BJ (cell line): ENCODE measurements at regions not wholly inside any gene's neighbourhood (a gene's known extent, or its start where the extent isn't known, plus 50 kb on each side); places are given as distances from the start of the nearest gene placed in this dataset.
A peak's percentile ranks its signal among the peaks of the same experiment; 100 is the strongest.

Source experiments
- CTCF ChIA-PET: fragments of 350-600 bp; formaldehyde crosslinking; extraction: SDS; loops from one replicate; lab custom pipeline; 2021; ENCODE audit warnings: antibody characterized with exemption, inconsistent platforms; lab: Yijun Ruan, JAX
- POLR2A ChIA-PET: fragments of 300-600 bp; sonication (Branson Sonifier 250); formaldehyde crosslinking; extraction: SDS; loops from one replicate; lab custom pipeline; 2021; ENCODE audit warnings: antibody characterized with exemption; lab: Charles Lee
- DNase-seq: peaks from one replicate; pipeline ENCODE4 v3.0.0-alpha.2; 2011; ENCODE audit warnings: low read depth
- H3K27me3 ChIP-seq: 2 replicates; pipeline ENCODE4 v1.6.0; 2011; ENCODE audit warnings: low read length; ENCODE audit not compliant: control insufficient read depth, insufficient read depth
- H3K36me3 ChIP-seq: 2 replicates; pipeline ENCODE4 v1.5.1; 2011; ENCODE audit warnings: low read length; ENCODE audit not compliant: control insufficient read depth, insufficient read depth
- H3K4me3 ChIP-seq: 2 replicates; pipeline ENCODE4 v1.5.1; 2011; ENCODE audit warnings: low read depth, mild to moderate bottlenecking, control low read depth, low read length
- CTCF ChIP-seq: IDR thresholded peaks from 2 replicates; pipeline ENCODE4 v1.5.1; 2011; ENCODE audit warnings: low read depth, mild to moderate bottlenecking, control low read depth, inconsistent platforms, low read length, moderate library complexity; ENCODE audit not compliant: insufficient read depth

- no peak overlapping the region for H3K4me3 ChIP-seq
- POLR2A ChIA-PET, result no interaction called here
- DNase-seq, result no peak
- H3K27me3 ChIP-seq, result no peaks in the 10 kb centered on the region
- CTCF ChIA-PET, result interaction anchor here (0.6 kb wide), 1 partner anchor 42 kb away, joined by 3 read pairs; no protein-coding TSS in a partner anchor
- no peak for TF ChIP-seq CTCF
- H3K36me3 ChIP-seq, result no peaks in the 10 kb centered on the region
These were observed 132.3 kb downstream of the PFDN4 start for GRCh38 chr20:54340206-54340605.

GRCh38 chr20:54340667-54341081 is 132.8 kb downstream of the PFDN4 start:
- no peaks in the 10 kb centered on the region for H3K27me3 ChIP-seq
- ChIA-PET POLR2A (no interaction called here), CTCF (interaction anchor here (0.6 kb wide), 1 partner anchor 42 kb away, joined by 3 read pairs; no protein-coding TSS in a partner anchor)
- peak; percentile 25 for DNase-seq
- no peak overlapping the region for H3K4me3 ChIP-seq
- TF ChIP-seq CTCF, result no peak
- H3K36me3 ChIP-seq, result no peaks in the 10 kb centered on the region

GRCh38 chr20:54342258-54342920 is 133.0 kb upstream of the DOK5 start:
- POLR2A ChIA-PET, result no interaction called here
- TF ChIP-seq CTCF, result no peak
- no peaks in the 10 kb centered on the region for H3K36me3 ChIP-seq
- no peak overlapping the region for H3K4me3 ChIP-seq
- DNase-seq, result no peak
- no peaks in the 10 kb centered on the region for H3K27me3 ChIP-seq
- CTCF ChIA-PET, result interaction anchor here (0.7 kb wide), 1 partner anchor 121 kb away, joined by 3 read pairs; no protein-coding TSS in a partner anchor

GRCh38 chr20:54343099-54343498 is 132.3 kb upstream of the DOK5 start:
- ChIA-PET POLR2A (no interaction called here), CTCF (no interaction called here)
- H3K4me3 ChIP-seq, result no peak overlapping the region
- no peaks in the 10 kb centered on the region for H3K36me3 ChIP-seq
- DNase-seq, result no peak
- no peak for TF ChIP-seq CTCF
- no peaks in the 10 kb centered on the region for H3K27me3 ChIP-seq

GRCh38 chr20:54343634-54344033 is 131.8 kb upstream of the DOK5 start:
- no peaks in the 10 kb centered on the region for H3K27me3 ChIP-seq
- ChIA-PET POLR2A (no interaction called here), CTCF (no interaction called here)
- no peak for DNase-seq
- no peaks in the 10 kb centered on the region for H3K36me3 ChIP-seq
- no peak overlapping the region for H3K4me3 ChIP-seq
- no peak for TF ChIP-seq CTCF
